HuH-7 (cell line): ENCODE measurements at regions not wholly inside any gene's neighbourhood (a gene's known extent, or its start where the extent isn't known, plus 50 kb on each side); places are given as distances from the start of the nearest gene placed in this dataset.
A peak's percentile ranks its signal among the peaks of the same experiment; 100 is the strongest.
"Not testable (repeated sequence)": the region's sequence is repeated elsewhere in the genome, so short reads cannot be mapped to it uniquely, and the experiment has no call there.

ENCODE experiments used
- DNase-seq: peaks from one replicate; pipeline ENCODE4 v3.0.0; 2011; ENCODE audit warnings: low spot score

- DNase-seq: no peak
Observed at GRCh38 chr1:182159443-182159842, 97.9 kb upstream of the ZNF648 start.

GRCh38 chr1:182157187-182157586 lies 95.7 kb upstream of the ZNF648 start:
- DNase-seq: no peak

GRCh38 chr1:182154425-182154824 lies 92.9 kb upstream of the ZNF648 start:
- not testable (repeated sequence) for DNase-seq

GRCh38 chr1:182149411-182149965 lies 88.0 kb upstream of the ZNF648 start:
- no peak for DNase-seq

- no peak for DNase-seq
Observed at GRCh38 chr1:182147951-182148350, 86.4 kb upstream of the ZNF648 start.

GRCh38 chr1:182147136-182147820 lies 85.8 kb upstream of the ZNF648 start:
- DNase-seq: no peak

GRCh38 chr1:182146286-182146685 lies 84.8 kb upstream of the ZNF648 start:
- DNase-seq: no peak

- DNase-seq: no peak
Observed at GRCh38 chr1:182145441-182145840, 83.9 kb upstream of the ZNF648 start.

GRCh38 chr1:182144646-182145030 lies 83.1 kb upstream of the ZNF648 start:
- DNase-seq: no peak

GRCh38 chr1:182143825-182144645 lies 82.5 kb upstream of the ZNF648 start:
- no peak for DNase-seq

- peak; percentile 69 for DNase-seq
Observed at GRCh38 chr1:182143154-182143657, 81.7 kb upstream of the ZNF648 start.

- DNase-seq: no peak
Observed at GRCh38 chr1:182142621-182143020, 81.1 kb upstream of the ZNF648 start.

- no peak for DNase-seq
Observed at GRCh38 chr1:182141040-182141439, 79.5 kb upstream of the ZNF648 start.

GRCh38 chr1:182139496-182139895 lies 78.0 kb upstream of the ZNF648 start:
- no peak for DNase-seq

- no peak for DNase-seq
Observed at GRCh38 chr1:182137546-182137945, 76.0 kb upstream of the ZNF648 start.

GRCh38 chr1:182135946-182136345 lies 74.4 kb upstream of the ZNF648 start:
- no peak for DNase-seq

- no peak for DNase-seq
Observed at GRCh38 chr1:182134257-182134656, 72.7 kb upstream of the ZNF648 start.

GRCh38 chr1:182133181-182133580 lies 71.7 kb upstream of the ZNF648 start:
- DNase-seq: no peak

- DNase-seq: no peak
Observed at GRCh38 chr1:182129398-182129797, 67.9 kb upstream of the ZNF648 start.

GRCh38 chr1:182128502-182128901 lies 67.0 kb upstream of the ZNF648 start:
- no peak for DNase-seq

GRCh38 chr1:182127656-182128055 lies 66.1 kb upstream of the ZNF648 start:
- DNase-seq: no peak

- DNase-seq: no peak
Observed at GRCh38 chr1:182126272-182126800, 64.8 kb upstream of the ZNF648 start.

- no peak for DNase-seq
Observed at GRCh38 chr1:182122913-182123260, 61.4 kb upstream of the ZNF648 start.
